ENCODE measurements at regions not wholly inside any gene's neighbourhood (a gene's known extent, or its start where the extent isn't known, plus 50 kb on each side); places are given as distances from the start of the nearest gene placed in this dataset.
"Not testable (repeated sequence)": the region's sequence is repeated elsewhere in the genome, so short reads cannot be mapped to it uniquely, and the experiment has no call there.

DNA sequence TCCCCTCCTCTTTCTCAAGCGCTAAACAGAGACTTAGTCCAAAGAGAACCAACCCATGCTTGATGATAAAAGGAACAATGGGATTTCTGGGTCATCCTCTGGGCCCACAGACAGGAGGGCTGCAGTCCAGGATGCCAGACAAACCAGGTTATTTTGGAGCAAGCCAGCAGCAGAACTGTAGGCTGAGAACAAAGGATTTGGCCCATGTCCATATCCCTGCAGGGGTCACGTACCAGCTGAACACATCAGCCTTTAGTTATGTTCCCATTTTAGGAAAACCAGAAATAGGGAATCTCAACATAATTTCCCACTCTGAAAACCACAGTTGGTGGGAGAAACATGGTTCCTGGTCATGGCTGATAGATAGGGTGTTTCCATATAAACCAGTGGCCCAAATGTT lies 533.6 kb upstream of the CADM1 start:
- Histone ChIP-seq H3K36me3 (ENCODE audit: low read depth) (no peaks in the 10 kb centered on the region), H3K9ac (no peak overlapping the region), H3K9me3 (ENCODE audit: low read depth) (no peaks in the 10 kb centered on the region), H3K9me2 (ENCODE audit: insufficient read depth) (no peaks in the 10 kb centered on the region), H3K27ac (no peak overlapping the region), H3K27me3 (replicated peaks; ENCODE audit: insufficient read depth) (no peaks in the 10 kb centered on the region), H2AFZ (no peak overlapping the region), H4K20me1 (ENCODE audit: insufficient read depth) (no peaks in the 10 kb centered on the region), H3K79me2 (ENCODE audit: insufficient read depth) (no peaks in the 10 kb centered on the region), H3F3A (ENCODE audit: insufficient read depth) (no peaks in the 10 kb centered on the region), H3K4me3 (no peak overlapping the region), H3K4me1 (ENCODE audit: insufficient read depth) (no peaks in the 10 kb centered on the region), H3K4me2 (ENCODE audit: unreplicated experiment) (no peak overlapping the region)
- TF ChIP-seq EZH2 (IDR thresholded peaks at IDR 0.05; ENCODE audit: insufficient read depth, poor library complexity, severe bottlenecking) = no peak
- no peak for TF ChIP-seq EZH2phosphoT487 (IDR thresholded peaks at IDR 0.05; ENCODE audit: insufficient read depth, low read depth)
- in situ Hi-C loops (cut with MboI) = no loop called here
- no peak for DNase-seq
- WGBS, 2 experiments (ENCODE audit: low coverage in 1 of 2, low lambda C conversion rate in 2 of 2, missing lambda C conversion rate in 2 of 2) = 2 to 7% methylated on average over 2 of the region's 2 CpGs

DNA sequence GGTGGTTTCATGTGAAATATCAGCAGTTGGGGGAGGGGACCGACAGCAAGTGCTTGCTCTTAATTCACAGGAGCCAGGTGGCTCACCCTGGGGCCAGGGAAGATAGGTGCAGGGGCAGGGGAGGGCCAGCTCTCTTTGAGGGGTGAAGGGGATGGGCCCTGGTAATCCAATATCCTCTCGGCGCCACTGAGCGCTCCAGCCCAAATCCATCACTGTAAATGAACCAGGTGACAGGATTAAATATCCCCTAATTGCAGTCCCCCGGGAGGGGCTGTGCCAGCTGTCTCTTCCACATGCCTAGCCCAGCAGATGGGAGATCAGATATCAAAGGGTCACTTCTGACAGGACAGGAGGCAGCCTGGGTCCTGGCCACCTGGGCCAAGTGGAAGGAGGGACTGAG lies 531.8 kb upstream of the CADM1 start:
- Histone ChIP-seq H3K27ac (no peak overlapping the region), H3K9ac (no peak overlapping the region), H2AFZ (no peak overlapping the region), H3K79me2 (ENCODE audit: insufficient read depth) (no peaks in the 10 kb centered on the region), H3K9me2 (ENCODE audit: insufficient read depth) (no peaks in the 10 kb centered on the region), H3F3A (ENCODE audit: insufficient read depth) (no peaks in the 10 kb centered on the region), H3K4me1 (ENCODE audit: insufficient read depth) (no peaks in the 10 kb centered on the region), H3K27me3 (replicated peaks; ENCODE audit: insufficient read depth) (no peaks in the 10 kb centered on the region), H3K9me3 (ENCODE audit: low read depth) (no peaks in the 10 kb centered on the region), H4K20me1 (ENCODE audit: insufficient read depth) (no peaks in the 10 kb centered on the region), H3K4me2 (ENCODE audit: unreplicated experiment) (no peak overlapping the region), H3K4me3 (no peak overlapping the region), H3K36me3 (ENCODE audit: low read depth) (no peaks in the 10 kb centered on the region)
- TF ChIP-seq EZH2 (IDR thresholded peaks at IDR 0.05; ENCODE audit: insufficient read depth, poor library complexity, severe bottlenecking) (no peak), EZH2phosphoT487 (IDR thresholded peaks at IDR 0.05; ENCODE audit: insufficient read depth, low read depth) (no peak)
- DNase-seq = no peak
- in situ Hi-C loops (cut with MboI) = no loop called here
- 12 to 23% methylated on average over 5 of the region's 5 CpGs for WGBS, 2 experiments (ENCODE audit: low coverage in 1 of 2, low lambda C conversion rate in 2 of 2, missing lambda C conversion rate in 2 of 2)

- Histone ChIP-seq H3K27me3 (replicated peaks; ENCODE audit: insufficient read depth) (no peaks in the 10 kb centered on the region), H3K4me1 (ENCODE audit: insufficient read depth) (no peaks in the 10 kb centered on the region), H3K4me2 (ENCODE audit: unreplicated experiment) (no peak overlapping the region), H3K36me3 (ENCODE audit: low read depth) (no peaks in the 10 kb centered on the region), H3K9me2 (ENCODE audit: insufficient read depth) (no peaks in the 10 kb centered on the region), H3K4me3 (no peak overlapping the region), H3K9ac (no peak overlapping the region), H3K9me3 (ENCODE audit: low read depth) (no peaks in the 10 kb centered on the region), H4K20me1 (ENCODE audit: insufficient read depth) (no peaks in the 10 kb centered on the region; the same call in 1 of the 2 replicates), H2AFZ (no peak overlapping the region), H3K79me2 (ENCODE audit: insufficient read depth) (no peaks in the 10 kb centered on the region), H3F3A (ENCODE audit: insufficient read depth) (no peaks in the 10 kb centered on the region), H3K27ac (no peak overlapping the region)
- TF ChIP-seq EZH2 (IDR thresholded peaks at IDR 0.05; ENCODE audit: insufficient read depth, poor library complexity, severe bottlenecking) = no peak
- in situ Hi-C loops (cut with MboI) = no loop called here
- DNase-seq = no peak
- 7 to 10% methylated on average over 8 of the region's 8 CpGs for WGBS, 2 experiments (ENCODE audit: low coverage in 1 of 2, low lambda C conversion rate in 2 of 2, missing lambda C conversion rate in 2 of 2)
Observed at GRCh38 chr11:116033931-116034553, 529.8 kb upstream of the CADM1 start.

- H3K9ac ChIP-seq = no peak overlapping the region
- H3K4me3 ChIP-seq = no peak overlapping the region
- no peaks in the 10 kb centered on the region for H3K9me2 ChIP-seq (ENCODE audit: insufficient read depth)
- H3K4me1 ChIP-seq (ENCODE audit: insufficient read depth) = no peaks in the 10 kb centered on the region
- WGBS, 2 experiments (ENCODE audit: low coverage in 1 of 2, low lambda C conversion rate in 2 of 2, missing lambda C conversion rate in 2 of 2) = 16 to 24% methylated on average over 4 of the region's 4 CpGs
- no peaks in the 10 kb centered on the region for H3K36me3 ChIP-seq (ENCODE audit: low read depth)
- H3F3A ChIP-seq (ENCODE audit: insufficient read depth) = no peaks in the 10 kb centered on the region
- H3K79me2 ChIP-seq (ENCODE audit: insufficient read depth) = no peaks in the 10 kb centered on the region
- no peak overlapping the region for H2AFZ ChIP-seq
- no peaks in the 10 kb centered on the region; the same call in 1 of the 2 replicates for H4K20me1 ChIP-seq (ENCODE audit: insufficient read depth)
- DNase-seq = no peak
- H3K9me3 ChIP-seq (ENCODE audit: low read depth) = no peaks in the 10 kb centered on the region
- H3K27ac ChIP-seq = no peak overlapping the region
- H3K4me2 ChIP-seq (ENCODE audit: unreplicated experiment) = no peak overlapping the region
- in situ Hi-C loops (cut with MboI) = no loop called here
- no peaks in the 10 kb centered on the region for H3K27me3 ChIP-seq (replicated peaks; ENCODE audit: insufficient read depth)
- no peak for TF ChIP-seq EZH2 (IDR thresholded peaks at IDR 0.05; ENCODE audit: insufficient read depth, poor library complexity, severe bottlenecking)
- no peak for TF ChIP-seq EZH2phosphoT487 (IDR thresholded peaks at IDR 0.05; ENCODE audit: insufficient read depth, low read depth)
Observed at GRCh38 chr11:116030697-116031331, 526.6 kb upstream of the CADM1 start.

DNA sequence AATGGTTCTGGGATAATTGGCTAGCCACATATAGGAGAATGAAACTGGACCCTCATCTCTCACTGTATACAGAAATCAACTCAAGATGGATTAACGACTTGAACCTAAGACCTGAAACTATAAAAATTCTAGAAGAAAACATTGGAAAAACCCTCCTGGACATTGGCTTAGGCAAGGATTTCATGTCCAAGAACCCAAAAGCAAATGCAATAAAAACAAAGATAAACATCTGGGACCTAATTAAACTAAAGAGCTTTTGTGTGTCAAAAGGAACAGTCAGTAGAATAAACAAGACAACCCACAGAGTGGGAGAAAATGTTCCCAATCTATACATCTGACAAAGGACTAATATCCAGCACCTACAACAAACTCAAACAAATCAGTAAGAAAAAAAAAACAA lies 524.3 kb upstream of the CADM1 start:
- H4K20me1 ChIP-seq (ENCODE audit: insufficient read depth); H3F3A ChIP-seq (ENCODE audit: insufficient read depth); H3K4me1 ChIP-seq (ENCODE audit: insufficient read depth); H3K27me3 ChIP-seq (replicated peaks; ENCODE audit: insufficient read depth); H3K4me3 ChIP-seq; DNase-seq; H2AFZ ChIP-seq; H3K9me3 ChIP-seq (ENCODE audit: low read depth); H3K27ac ChIP-seq; H3K9ac ChIP-seq; H3K36me3 ChIP-seq (ENCODE audit: low read depth); H3K4me2 ChIP-seq (ENCODE audit: unreplicated experiment); H3K9me2 ChIP-seq (ENCODE audit: insufficient read depth); in situ Hi-C loops (cut with MboI); H3K79me2 ChIP-seq (ENCODE audit: insufficient read depth): not testable (repeated sequence)
- 0 to 3% methylated on average over 1 of the region's 1 CpG for WGBS, 2 experiments (ENCODE audit: low coverage in 1 of 2, low lambda C conversion rate in 2 of 2, missing lambda C conversion rate in 2 of 2)

Measured in GM23248 (cell line).